ENCODE measurements at regions not wholly inside any gene's neighbourhood (a gene's known extent, or its start where the extent isn't known, plus 50 kb on each side); places are given as distances from the start of the nearest gene placed in this dataset.

GRCh38 chr4:33061727-33062126 is 2341.6 kb downstream of the PCDH7 start:
- peaks cover 5 to 7% of the 10 kb centered on the region in 2 donors for H3K9me3 Mint-ChIP-seq
- H3K4me3 Mint-ChIP-seq, result no peak overlapping the region
- DNase-seq (no peak), ATAC-seq (no peak)
- no peak overlapping the region for H3K27ac Mint-ChIP-seq
- H3K4me1 Mint-ChIP-seq, result no peaks in the 10 kb centered on the region
- H3K27me3 Mint-ChIP-seq, result no peaks in the 10 kb centered on the region

GRCh38 chr4:33062155-33062806 is 2342.1 kb downstream of the PCDH7 start:
- ATAC-seq, result no peak
- H3K27me3 Mint-ChIP-seq, result no peaks in the 10 kb centered on the region
- no peak overlapping the region for H3K4me3 Mint-ChIP-seq
- H3K27ac Mint-ChIP-seq, result no peak overlapping the region
- peaks cover 5 to 7% of the 10 kb centered on the region in 2 donors for H3K9me3 Mint-ChIP-seq
- DNase-seq, result no peak
- H3K4me1 Mint-ChIP-seq, result no peaks in the 10 kb centered on the region

GRCh38 chr4:33063241-33063640 is 2343.1 kb downstream of the PCDH7 start:
- Mint-ChIP-seq H3K27me3 (no peaks in the 10 kb centered on the region), H3K27ac (no peak overlapping the region), H3K4me3 (no peak overlapping the region), H3K4me1 (no peaks in the 10 kb centered on the region), H3K9me3 (peaks cover 5 to 7% of the 10 kb centered on the region in 2 donors)
- DNase-seq (no peak), ATAC-seq (no peak)

- no peak for DNase-seq
- Mint-ChIP-seq H3K27me3 (no peaks in the 10 kb centered on the region), H3K4me1 (no peaks in the 10 kb centered on the region), H3K9me3 (peaks cover 5 to 12% of the 10 kb centered on the region in 2 donors), H3K4me3 (no peak overlapping the region), H3K27ac (no peak overlapping the region)
- ATAC-seq, result no peak
Measured at GRCh38 chr4:33064238-33064637, 2344.1 kb downstream of the PCDH7 start.

GRCh38 chr4:33065749-33066148 is 2345.6 kb downstream of the PCDH7 start:
- H3K9me3 Mint-ChIP-seq, result peaks cover 9 to 19% of the 10 kb centered on the region in 2 donors
- no peak for ATAC-seq
- no peak for DNase-seq
- no peak overlapping the region for H3K4me3 Mint-ChIP-seq
- no peak overlapping the region for H3K27ac Mint-ChIP-seq
- no peaks in the 10 kb centered on the region for H3K27me3 Mint-ChIP-seq
- H3K4me1 Mint-ChIP-seq, result no peaks in the 10 kb centered on the region

GRCh38 chr4:33067221-33067620 is 2347.1 kb downstream of the PCDH7 start:
- DNase-seq, result no peak
- Mint-ChIP-seq H3K27me3 (no peaks in the 10 kb centered on the region), H3K9me3 (peaks cover 9 to 19% of the 10 kb centered on the region in 2 donors), H3K27ac (no peak overlapping the region), H3K4me3 (no peak overlapping the region), H3K4me1 (no peaks in the 10 kb centered on the region)
- no peak for ATAC-seq

- DNase-seq (no peak), ATAC-seq (no peak)
- Mint-ChIP-seq H3K27ac (no peak overlapping the region), H3K4me3 (no peak overlapping the region), H3K9me3 (peaks cover 4 to 13% of the 10 kb centered on the region in 2 donors), H3K27me3 (no peaks in the 10 kb centered on the region), H3K4me1 (no peaks in the 10 kb centered on the region)
Measured at GRCh38 chr4:33068539-33068938, 2348.4 kb downstream of the PCDH7 start.

- no peak for DNase-seq
- Mint-ChIP-seq H3K4me1 (no peaks in the 10 kb centered on the region), H3K27ac (no peak overlapping the region), H3K27me3 (no peaks in the 10 kb centered on the region), H3K9me3 (peaks cover 4 to 13% of the 10 kb centered on the region in 2 donors), H3K4me3 (no peak overlapping the region)
- ATAC-seq, result no peak
Measured at GRCh38 chr4:33071535-33071934, 2351.4 kb downstream of the PCDH7 start.

- H3K27me3 Mint-ChIP-seq, result no peaks in the 10 kb centered on the region
- H3K4me3 Mint-ChIP-seq, result no peak overlapping the region
- DNase-seq, result no peak
- no peaks in the 10 kb centered on the region for H3K4me1 Mint-ChIP-seq
- H3K27ac Mint-ChIP-seq, result no peak overlapping the region
- peaks cover 4 to 13% of the 10 kb centered on the region in 2 donors for H3K9me3 Mint-ChIP-seq
- no peak for ATAC-seq
Measured at GRCh38 chr4:33072298-33073089, 2352.3 kb downstream of the PCDH7 start.

GRCh38 chr4:33073811-33074210 is 2353.6 kb downstream of the PCDH7 start:
- no peaks in the 10 kb centered on the region for H3K4me1 Mint-ChIP-seq
- DNase-seq, result no peak
- H3K27me3 Mint-ChIP-seq, result no peaks in the 10 kb centered on the region
- H3K27ac Mint-ChIP-seq, result no peak overlapping the region
- no peak for ATAC-seq
- H3K4me3 Mint-ChIP-seq, result no peak overlapping the region
- peaks cover 9 to 12% of the 10 kb centered on the region in 2 donors for H3K9me3 Mint-ChIP-seq

GRCh38 chr4:33078145-33078544 is 2358.0 kb downstream of the PCDH7 start:
- DNase-seq (no peak), ATAC-seq (no peak)
- peaks cover 0 to 15% of the 10 kb centered on the region in 2 donors for H3K9me3 Mint-ChIP-seq
- H3K4me1 Mint-ChIP-seq, result no peaks in the 10 kb centered on the region
- no peaks in the 10 kb centered on the region for H3K27me3 Mint-ChIP-seq
- H3K4me3 Mint-ChIP-seq, result no peak overlapping the region
- no peak overlapping the region for H3K27ac Mint-ChIP-seq

- no peak overlapping the region for H3K4me3 Mint-ChIP-seq
- no peaks in the 10 kb centered on the region for H3K4me1 Mint-ChIP-seq
- DNase-seq, result no peak
Measured at GRCh38 chr4:33080275-33080674, 2360.1 kb downstream of the PCDH7 start.

GRCh38 chr4:33085709-33086108 is 2365.5 kb downstream of the PCDH7 start:
- H3K4me3 Mint-ChIP-seq, result no peak overlapping the region
- no peak overlapping the region for H3K27ac Mint-ChIP-seq
- H3K9me3 Mint-ChIP-seq, result peaks cover 7 to 16% of the 10 kb centered on the region in 2 donors
- DNase-seq (no peak), ATAC-seq (no peak)
- H3K4me1 Mint-ChIP-seq, result no peaks in the 10 kb centered on the region
- H3K27me3 Mint-ChIP-seq, result no peaks in the 10 kb centered on the region

More at GRCh38 chr4:33080275-33080674, 2360.1 kb downstream of the PCDH7 start:
- Mint-ChIP-seq H3K27me3 (no peaks in the 10 kb centered on the region), H3K9me3 (peaks cover 0 to 15% of the 10 kb centered on the region in 2 donors), H3K27ac (no peak overlapping the region)
- ATAC-seq, result no peak

- no peaks in the 10 kb centered on the region for H3K4me1 Mint-ChIP-seq
- H3K27ac Mint-ChIP-seq, result no peak overlapping the region
- ATAC-seq, result no peak
- no peaks in the 10 kb centered on the region for H3K27me3 Mint-ChIP-seq
- peaks cover 7 to 16% of the 10 kb centered on the region in 2 donors for H3K9me3 Mint-ChIP-seq
- DNase-seq, result no peak
- H3K4me3 Mint-ChIP-seq, result no peak overlapping the region
Measured at GRCh38 chr4:33086331-33086925, 2366.3 kb downstream of the PCDH7 start.

- no peak overlapping the region for H3K4me3 Mint-ChIP-seq
- no peaks in the 10 kb centered on the region for H3K27me3 Mint-ChIP-seq
- ATAC-seq (no peak), DNase-seq (no peak)
- H3K27ac Mint-ChIP-seq, result no peak overlapping the region
- H3K9me3 Mint-ChIP-seq, result peaks cover 6 to 13% of the 10 kb centered on the region in 2 donors
- no peaks in the 10 kb centered on the region for H3K4me1 Mint-ChIP-seq
Measured at GRCh38 chr4:33088713-33089112, 2368.5 kb downstream of the PCDH7 start.

GRCh38 chr4:33090910-33091309 is 2370.7 kb downstream of the PCDH7 start:
- Mint-ChIP-seq H3K4me3 (no peak overlapping the region), H3K27ac (no peak overlapping the region), H3K27me3 (no peaks in the 10 kb centered on the region), H3K4me1 (no peaks in the 10 kb centered on the region), H3K9me3 (peaks cover 6 to 13% of the 10 kb centered on the region in 2 donors)
- DNase-seq (no peak), ATAC-seq (no peak)

Measured in stimulated activated naive CD8-positive, alpha-beta T cell treated with anti-CD3 and anti-CD28 coated beads, Interleukin-15, amount 100 ng/mL, for 72 hours (primary cell).